Stomach (tissue), 8 donors: ENCODE measurements at regions not wholly inside any gene's neighbourhood (a gene's known extent, or its start where the extent isn't known, plus 50 kb on each side); places are given as distances from the start of the nearest gene placed in this dataset.

Source experiments
- DNase-seq, 2 donors: peaks; one replicate each; pipeline versions ENCODE4 v3.0.0 to v3.0.0-alpha.2; 2013 to 2019
- H3K27ac ChIP-seq, 5 donors: fragments of 200-600 bp in 4 of 5; sonication (generic) in 4 of 5; one replicate each; pipeline ENCODE4 v1.5.1; 2013 to 2019; ENCODE audit warnings: mild to moderate bottlenecking in 1 of 5, moderate library complexity in 1 of 5
- H3K27me3 ChIP-seq, 3 donors: fragments of 200-600 bp; sonication (generic); one replicate each; pipeline ENCODE4 v1.5.1; 2017 to 2019; ENCODE audit warnings: mixed run types in 1 of 3
- H3K36me3 ChIP-seq, 4 donors: fragments of 200-600 bp; sonication (generic); 1 replicate in 3 of 4; 2 replicates in 1 of 4; pipeline ENCODE4 v1.5.1; 2016 to 2019
- H3K4me1 ChIP-seq, 4 donors: fragments of 200-600 bp; sonication (generic); one replicate each; pipeline ENCODE4 v1.5.1; 2016 to 2019
- H3K4me3 ChIP-seq, 4 donors: fragments of 200-600 bp; sonication (generic) in 3 of 4; one replicate each; pipeline ENCODE4 v1.5.1; 2016 to 2019; ENCODE audit warnings: mild to moderate bottlenecking in 1 of 4
- H3K9me3 ChIP-seq, 4 donors: fragments of 200-600 bp; sonication (generic); one replicate each; pipeline ENCODE4 v1.5.1; 2016 to 2019
- CTCF ChIP-seq, 7 experiments: fragments of 450-650 bp in 4 of 7; fragments of 200-600 bp in 3 of 7; sonication (generic) in 3 of 7; IDR thresholded peaks; one replicate each; pipeline ENCODE4 v1.5.1; 2016 to 2019; ENCODE audit warnings: antibody characterized with exemption in 7 of 7, control low read depth in 2 of 7, mild to moderate bottlenecking in 1 of 7
- EP300 ChIP-seq: sonication (generic); formaldehyde crosslinking; IDR thresholded peaks from one replicate; pipeline ENCODE4 v1.6.1; 2017; ENCODE audit warnings: antibody characterized with exemption
- POLR2A ChIP-seq, 4 donors: fragments of 450-650 bp; IDR thresholded peaks; one replicate each; pipeline ENCODE4 v1.6.1; 2016; ENCODE audit warnings: antibody characterized with exemption in 4 of 4, control low read depth in 2 of 4, mild to moderate bottlenecking in 1 of 4, moderate library complexity in 1 of 4
- POLR2AphosphoS5 ChIP-seq, 3 donors: sonication (generic); formaldehyde crosslinking; IDR thresholded peaks; one replicate each; pipeline ENCODE4 v1.6.1; 2016; ENCODE audit warnings: antibody characterized with exemption in 3 of 3
- WGBS, 5 donors: extraction: QIAGEN DNeasy Blood & Tissue Kit in 3 of 5; methylation state at CpG; one replicate each; pipeline versions ENCODE4 v1.1.5 to v1.1.7; 2013 to 2018; 5-methylcytosine and 5-hydroxymethylcytosine counted together
- intact Hi-C: fragments of 100-400 bp; cut with DNase I; formaldehyde crosslinking; loops from one replicate; pipeline ENCODE4 v1.15.1; 2023; ENCODE audit warnings: low total_unique reads
- donor health status: healthy with polysubstance abuse.
- donor health status: Bipolar disorder and iron deficiency.
- donor health status: healthy.

GRCh38 chr2:2823061-2823753 lies 492.1 kb upstream of the MYT1L start:
- intact Hi-C loops: no loop called here
- peaks cover 0 to 12% (median 9%) of the 10 kb centered on the region in 4 donors for H3K9me3 ChIP-seq
- H3K4me3 ChIP-seq: no peak overlapping the region
- no peak overlapping the region for H3K27ac ChIP-seq
- no peaks in the 10 kb centered on the region for H3K4me1 ChIP-seq
- no peak for DNase-seq
- WGBS, 5 donors: 54 to 74% (median 64%) methylated on average over 3 of the region's 3 CpGs
- no peaks in the 10 kb centered on the region for H3K36me3 ChIP-seq
- TF ChIP-seq POLR2A (IDR thresholded peaks at IDR 0.05): no peak
- H3K27me3 ChIP-seq: no peaks in the 10 kb centered on the region

GRCh38 chr2:2822143-2822542 lies 491.1 kb upstream of the MYT1L start:
- intact Hi-C loops: no loop called here

GRCh38 chr2:2812648-2813047 lies 481.6 kb upstream of the MYT1L start:
- no peak for DNase-seq
- TF ChIP-seq CTCF (IDR thresholded peaks at IDR 0.05) (no peak), POLR2AphosphoS5 (IDR thresholded peaks at IDR 0.05) (no peak), EP300 (no peak), POLR2A (IDR thresholded peaks at IDR 0.05) (no peak)
- H3K36me3 ChIP-seq: no peaks in the 10 kb centered on the region
- no peak overlapping the region for H3K4me3 ChIP-seq
- no peak overlapping the region for H3K27ac ChIP-seq
- no peaks in the 10 kb centered on the region for H3K4me1 ChIP-seq
- no peaks in the 10 kb centered on the region for H3K27me3 ChIP-seq
- intact Hi-C loops: no loop called here
- H3K9me3 ChIP-seq: peaks cover 2 to 25% (median 22%) of the 10 kb centered on the region in 4 donors
- WGBS, 5 donors: 78 to 85% (median 80%) methylated on average over 2 of the region's 2 CpGs

More at GRCh38 chr2:2822143-2822542, 491.1 kb upstream of the MYT1L start:
- no peak for DNase-seq
- TF ChIP-seq POLR2A (IDR thresholded peaks at IDR 0.05) (no peak), POLR2AphosphoS5 (IDR thresholded peaks at IDR 0.05) (no peak), EP300 (no peak), CTCF (IDR thresholded peaks at IDR 0.05) (no peak)
- 86 to 95% (median 94%) methylated on average over 1 of the region's 1 CpG for WGBS, 5 donors
- H3K4me1 ChIP-seq: no peaks in the 10 kb centered on the region
- H3K27ac ChIP-seq: no peak overlapping the region
- H3K36me3 ChIP-seq: no peaks in the 10 kb centered on the region
- H3K4me3 ChIP-seq: no peak overlapping the region
- no peaks in the 10 kb centered on the region for H3K27me3 ChIP-seq
- H3K9me3 ChIP-seq: peaks cover 0 to 12% (median 9%) of the 10 kb centered on the region in 4 donors

- DNase-seq: no peak
- intact Hi-C loops: no loop called here
- WGBS, 5 donors: 56 to 74% (median 65%) methylated on average over 3 of the region's 3 CpGs
- no peak for TF ChIP-seq POLR2A (IDR thresholded peaks at IDR 0.05)
- TF ChIP-seq CTCF (IDR thresholded peaks at IDR 0.05): no peak
- TF ChIP-seq EP300: no peak
- TF ChIP-seq POLR2AphosphoS5 (IDR thresholded peaks at IDR 0.05): no peak
- no peaks in the 10 kb centered on the region for H3K36me3 ChIP-seq
- H3K4me1 ChIP-seq: no peaks in the 10 kb centered on the region
- H3K9me3 ChIP-seq: peaks cover 2 to 25% (median 22%) of the 10 kb centered on the region in 4 donors
- no peaks in the 10 kb centered on the region for H3K27me3 ChIP-seq
- H3K27ac ChIP-seq: no peak overlapping the region
- no peak overlapping the region for H3K4me3 ChIP-seq
Observed at GRCh38 chr2:2812117-2812516, 481.0 kb upstream of the MYT1L start.

GRCh38 chr2:2810504-2810903 lies 479.4 kb upstream of the MYT1L start:
- WGBS, 5 donors: 55 to 70% (median 64%) methylated on average over 5 to 6 of the region's 6 CpGs
- H3K36me3 ChIP-seq: no peaks in the 10 kb centered on the region
- TF ChIP-seq POLR2A (IDR thresholded peaks at IDR 0.05): no peak
- H3K9me3 ChIP-seq: peaks cover 2 to 25% (median 19%) of the 10 kb centered on the region in 4 donors
- no peak overlapping the region for H3K4me3 ChIP-seq
- H3K4me1 ChIP-seq: no peaks in the 10 kb centered on the region
- no peak overlapping the region for H3K27ac ChIP-seq
- DNase-seq: no peak
- H3K27me3 ChIP-seq: no peaks in the 10 kb centered on the region
- intact Hi-C loops: no loop called here
